Calu3 (cell line): ENCODE measurements at regions not wholly inside any gene's neighbourhood (a gene's known extent, or its start where the extent isn't known, plus 50 kb on each side); places are given as distances from the start of the nearest gene placed in this dataset.

Source experiments
- BruUV-seq: library from RNA; stranded (reverse); fragments of 400-500 nt; replicated peaks from 2 replicates; lab custom pipeline; 2021; lab: Mats Ljungman, UMichigan
- CTCF ChIA-PET: fragments of 300-600 bp; sonication (Branson Sonifier 250); formaldehyde crosslinking; loops from one replicate; lab custom pipeline; 2022; ENCODE audit warnings: antibody characterized with exemption; lab: Charles Lee
- DNase-seq: peaks from one replicate; pipeline ENCODE4 v3.0.0; 2022
- H3K27ac Mint-ChIP-seq: one replicate; pipeline ENCODE4 v1.8.0; 2022; ENCODE audit warnings: mixed read lengths; ENCODE audit not compliant: unreplicated experiment
- H3K27me3 Mint-ChIP-seq: one replicate; pipeline ENCODE4 v1.8.0; 2022; ENCODE audit warnings: mixed read lengths; ENCODE audit not compliant: unreplicated experiment
- H3K36me3 Mint-ChIP-seq: one replicate; pipeline ENCODE4 v1.8.0; 2022; ENCODE audit warnings: mild to moderate bottlenecking, moderate library complexity, mixed read lengths; ENCODE audit not compliant: insufficient read depth, unreplicated experiment
- H3K4me1 Mint-ChIP-seq: one replicate; pipeline ENCODE4 v1.8.0; 2022; ENCODE audit warnings: mild to moderate bottlenecking, low read depth, mixed read lengths; ENCODE audit not compliant: unreplicated experiment
- H3K4me3 Mint-ChIP-seq: one replicate; pipeline ENCODE4 v1.8.0; 2022; ENCODE audit warnings: mild to moderate bottlenecking, low read depth, moderate library complexity, mixed read lengths; ENCODE audit not compliant: unreplicated experiment
- H3K9me3 Mint-ChIP-seq: one replicate; pipeline ENCODE4 v1.8.0; 2022; ENCODE audit warnings: low read depth, mixed read lengths; ENCODE audit not compliant: unreplicated experiment
- intact Hi-C: fragments of 100-400 bp; cut with micrococcal nuclease; formaldehyde crosslinking; loops from one replicate; pipeline ENCODE4 v1.10.0; 2022; ENCODE audit not compliant: unreplicated experiment
- TF ChIP-seq, protein P1 (sequence below): fragments of 200-600 bp; IDR thresholded peaks from one replicate; pipeline ENCODE4 v1.8.0; 2022; ENCODE audit warnings: antibody characterized with exemption; ENCODE audit not compliant: unreplicated experiment

DNA sequence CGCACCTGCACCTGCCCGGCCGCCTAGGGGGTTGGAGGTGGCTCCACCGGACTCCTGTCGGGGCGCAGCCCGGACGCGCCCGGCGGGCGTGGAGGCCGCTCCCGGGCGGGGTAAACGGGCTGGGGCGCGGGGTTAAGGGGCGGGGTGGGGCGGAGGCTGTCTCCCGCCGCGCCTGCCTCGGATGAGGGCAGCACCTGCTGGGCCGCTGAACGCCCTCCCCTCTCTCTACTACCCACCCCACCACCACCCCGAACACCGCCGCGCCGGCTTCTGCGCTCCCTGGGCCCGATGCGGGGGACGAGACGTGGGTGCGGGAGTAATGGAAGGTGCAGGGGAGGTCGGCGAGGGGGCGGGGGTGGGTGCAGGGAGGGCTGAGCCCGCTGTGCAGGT, 224.8 kb upstream of the ID2 start:
- H3K36me3 Mint-ChIP-seq, result peaks cover 10% of the 10 kb centered on the region
- H3K27ac Mint-ChIP-seq, result peak overlapping the region; percentile 22
- TF ChIP-seq, protein P1, sequence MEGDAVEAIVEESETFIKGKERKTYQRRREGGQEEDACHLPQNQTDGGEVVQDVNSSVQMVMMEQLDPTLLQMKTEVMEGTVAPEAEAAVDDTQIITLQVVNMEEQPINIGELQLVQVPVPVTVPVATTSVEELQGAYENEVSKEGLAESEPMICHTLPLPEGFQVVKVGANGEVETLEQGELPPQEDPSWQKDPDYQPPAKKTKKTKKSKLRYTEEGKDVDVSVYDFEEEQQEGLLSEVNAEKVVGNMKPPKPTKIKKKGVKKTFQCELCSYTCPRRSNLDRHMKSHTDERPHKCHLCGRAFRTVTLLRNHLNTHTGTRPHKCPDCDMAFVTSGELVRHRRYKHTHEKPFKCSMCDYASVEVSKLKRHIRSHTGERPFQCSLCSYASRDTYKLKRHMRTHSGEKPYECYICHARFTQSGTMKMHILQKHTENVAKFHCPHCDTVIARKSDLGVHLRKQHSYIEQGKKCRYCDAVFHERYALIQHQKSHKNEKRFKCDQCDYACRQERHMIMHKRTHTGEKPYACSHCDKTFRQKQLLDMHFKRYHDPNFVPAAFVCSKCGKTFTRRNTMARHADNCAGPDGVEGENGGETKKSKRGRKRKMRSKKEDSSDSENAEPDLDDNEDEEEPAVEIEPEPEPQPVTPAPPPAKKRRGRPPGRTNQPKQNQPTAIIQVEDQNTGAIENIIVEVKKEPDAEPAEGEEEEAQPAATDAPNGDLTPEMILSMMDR, result no peak
- peaks cover 2% of the 10 kb centered on the region for H3K9me3 Mint-ChIP-seq
- no peaks in the 10 kb centered on the region for H3K27me3 Mint-ChIP-seq
- DNase-seq, result peak; percentile 41
- peaks cover 51% of the 10 kb centered on the region for H3K4me1 Mint-ChIP-seq
- no TSS peak for BruUV-seq
- intact Hi-C loops, result loop anchor here (2.0 to 5.0 kb wide), 2 partner anchors 14 to 70 kb away; no protein-coding TSS in a partner anchor
- H3K4me3 Mint-ChIP-seq, result peak overlapping the region; percentile 61
- CTCF ChIA-PET, result no interaction called here

DNA sequence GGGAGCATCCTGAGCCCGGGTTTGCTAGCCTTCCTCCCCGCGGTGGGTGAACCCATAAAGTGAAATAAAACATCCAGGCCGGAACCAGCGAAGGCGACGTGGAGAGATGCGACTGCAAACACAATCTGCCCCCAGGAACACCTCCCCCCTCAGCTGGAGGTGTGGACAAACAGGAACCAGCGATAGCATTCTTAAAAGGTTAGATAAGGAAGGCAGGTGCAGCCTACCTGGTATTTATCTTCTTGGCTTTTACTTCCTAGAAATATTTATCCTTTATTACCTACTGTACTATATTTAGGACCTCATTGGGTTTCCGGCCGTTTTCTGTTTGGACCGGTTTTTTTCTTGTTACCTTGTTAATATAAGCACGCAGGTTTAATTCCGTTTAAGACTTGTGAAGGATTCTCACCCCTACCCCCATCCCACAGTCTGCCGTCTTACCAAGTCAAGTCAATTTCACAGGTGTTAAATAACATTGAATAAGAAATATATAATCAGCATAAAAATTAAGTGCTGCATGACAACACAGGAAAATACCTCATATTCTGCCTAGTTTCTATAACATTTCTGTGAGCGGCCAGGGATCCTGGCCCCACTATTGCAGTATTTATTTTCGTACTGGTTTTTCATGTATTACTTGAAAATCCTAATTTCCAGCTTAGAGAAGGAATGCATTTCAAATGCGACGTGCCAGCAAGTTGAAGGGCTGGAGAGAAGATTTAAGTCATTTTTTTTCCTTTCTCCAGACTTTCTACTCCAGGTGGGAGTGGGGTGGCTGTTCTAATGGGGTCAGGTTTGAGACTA, 224.0 kb upstream of the ID2 start:
- intact Hi-C loops, result loop anchor here (2.0 to 5.0 kb wide), 2 partner anchors 13 to 69 kb away; no protein-coding TSS in a partner anchor
- H3K9me3 Mint-ChIP-seq, result peaks cover 2% of the 10 kb centered on the region
- H3K36me3 Mint-ChIP-seq, result peaks cover 10% of the 10 kb centered on the region
- H3K27ac Mint-ChIP-seq, result peak overlapping the region; percentile 22
- H3K4me3 Mint-ChIP-seq, result peak overlapping the region; percentile 61
- no peaks in the 10 kb centered on the region for H3K27me3 Mint-ChIP-seq
- TF ChIP-seq, protein P1, result no peak
- DNase-seq, result peak; percentile 60
- H3K4me1 Mint-ChIP-seq, result peaks cover 56% of the 10 kb centered on the region
- CTCF ChIA-PET, result interaction anchor here (0.7 kb wide), 1 partner anchor 148 kb away, joined by 5 read pairs; no protein-coding TSS in a partner anchor
- TSS peak; percentile 34 for BruUV-seq

DNA sequence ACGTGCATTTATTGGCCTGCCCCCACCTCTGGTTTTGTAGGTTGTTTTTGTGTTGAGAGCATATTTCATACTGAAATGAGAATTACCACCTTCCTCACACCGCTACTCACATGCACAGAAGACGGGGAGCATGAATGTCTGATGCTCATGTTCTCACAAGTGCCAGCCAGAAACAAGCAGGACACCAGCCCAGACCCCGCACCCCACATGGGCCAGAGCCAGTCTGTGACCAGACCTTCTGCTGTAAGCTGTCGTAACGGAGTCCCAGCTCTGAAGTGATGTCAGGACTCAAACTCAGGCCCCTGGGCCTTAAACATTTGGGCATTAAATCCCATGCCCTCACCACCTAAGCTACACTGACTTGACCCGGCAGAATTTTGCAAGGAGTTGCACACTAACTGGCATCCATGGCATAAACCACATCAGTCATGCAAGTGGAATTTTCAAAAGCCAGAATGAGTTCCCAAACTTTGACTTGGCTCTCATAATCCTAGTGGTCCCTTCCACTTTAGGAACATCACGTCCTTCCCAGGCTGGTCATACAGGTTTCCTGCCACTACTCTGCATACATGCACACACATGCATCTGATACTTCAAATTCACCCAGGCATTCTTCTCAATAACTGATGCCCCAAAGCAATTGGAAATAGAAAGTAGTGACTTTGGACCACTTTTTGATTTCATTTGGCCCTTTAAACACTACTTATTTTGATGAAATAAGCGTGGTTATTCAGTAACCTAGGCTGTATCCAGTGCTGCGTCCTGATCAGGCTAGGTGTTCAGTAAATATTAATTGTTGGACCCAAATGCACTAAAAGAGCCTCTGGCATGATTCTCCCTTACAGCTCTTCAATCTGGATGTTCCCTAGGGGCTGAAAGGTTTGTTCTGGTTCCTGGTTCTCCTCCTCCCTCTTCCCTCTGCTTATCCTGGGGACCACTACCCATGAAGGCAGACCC, 223.1 kb upstream of the ID2 start:
- Mint-ChIP-seq H3K9me3 (peaks cover 2% of the 10 kb centered on the region), H3K27me3 (no peaks in the 10 kb centered on the region), H3K4me1 (peaks cover 51% of the 10 kb centered on the region), H3K4me3 (peak overlapping the region; percentile 61), H3K36me3 (peaks cover 10% of the 10 kb centered on the region), H3K27ac (no peak overlapping the region)
- CTCF ChIA-PET, result no interaction called here
- DNase-seq, result no peak
- intact Hi-C loops, result loop anchor here (5.0 kb wide), 1 partner anchor 69 kb away; no protein-coding TSS in a partner anchor
- no TSS peak for BruUV-seq
- TF ChIP-seq, protein P1, result no peak

DNA sequence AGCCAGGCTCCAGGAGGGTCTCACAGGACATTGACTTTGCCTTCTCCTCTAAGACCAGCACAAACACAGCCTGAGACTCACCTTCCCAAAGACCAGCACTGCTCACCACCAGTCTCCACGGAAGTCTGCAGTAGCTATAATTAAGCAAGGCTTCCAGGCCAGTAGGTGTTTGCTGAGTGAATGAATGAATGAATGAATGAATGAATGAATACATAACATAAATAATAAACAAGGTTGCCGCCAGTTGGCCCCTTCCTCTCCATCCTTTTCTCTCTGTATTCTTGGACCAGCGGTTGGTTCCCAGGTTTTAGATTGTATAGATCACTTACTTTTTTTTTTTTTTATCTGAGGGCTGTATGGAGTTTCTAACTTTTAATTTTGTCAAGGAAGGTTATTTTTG, 222.4 kb upstream of the ID2 start:
- no TSS peak for BruUV-seq
- Mint-ChIP-seq H3K27ac (no peak overlapping the region), H3K27me3 (no peaks in the 10 kb centered on the region), H3K36me3 (peaks cover 10% of the 10 kb centered on the region), H3K9me3 (peaks cover 2% of the 10 kb centered on the region), H3K4me1 (peaks cover 48% of the 10 kb centered on the region), H3K4me3 (no peak overlapping the region)
- DNase-seq, result no peak
- intact Hi-C loops, result loop anchor here (5.0 kb wide), 1 partner anchor 68 kb away; no protein-coding TSS in a partner anchor
- TF ChIP-seq, protein P1, result no peak
- CTCF ChIA-PET, result no interaction called here
